ENCODE measurements at regions not wholly inside any gene's neighbourhood (a gene's known extent, or its start where the extent isn't known, plus 50 kb on each side); places are given as distances from the start of the nearest gene placed in this dataset.

DNA sequence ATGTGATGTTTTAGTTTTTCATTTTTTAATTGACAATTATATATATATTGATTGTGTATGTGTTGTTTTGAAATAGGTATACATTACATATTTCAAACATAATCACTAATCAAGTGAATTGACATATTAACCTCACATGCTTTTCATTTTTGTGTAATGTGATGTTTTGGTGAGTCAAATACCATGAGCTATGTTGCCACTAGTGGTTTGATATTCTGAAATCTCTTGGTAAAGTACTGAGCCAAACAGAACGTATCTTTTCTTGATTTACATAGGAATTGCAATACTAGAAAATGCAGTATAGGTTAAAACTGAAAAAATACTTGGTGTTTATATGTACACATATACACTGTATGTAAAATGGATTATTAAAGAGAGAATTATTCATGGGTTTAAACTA lies 65.2 kb upstream of the SIAH1 start:
- Histone ChIP-seq H3K27ac (ENCODE audit: low read depth, low read length, poor library complexity, severe bottlenecking) (no peak overlapping the region), H3K4me3 (ENCODE audit: low read depth, low read length, poor library complexity, severe bottlenecking) (no peak overlapping the region), H3K4me1 (ENCODE audit: insufficient read depth, low read length, poor library complexity, severe bottlenecking) (no peaks in the 10 kb centered on the region), H3K27me3 (replicated peaks; ENCODE audit: insufficient read depth, low read depth, low read length, poor library complexity) (no peaks in the 10 kb centered on the region), H3K9me3 (ENCODE audit: low read depth, low read length, poor library complexity, severe bottlenecking) (no peaks in the 10 kb centered on the region), H3K36me3 (ENCODE audit: insufficient read depth, low read length, poor library complexity, severe bottlenecking) (no peaks in the 10 kb centered on the region)
- no TSS peak for BruUV-seq (replicated peaks)
- no peak for DNase-seq (ENCODE audit: low spot score)
- intact Hi-C loops (cut with micrococcal nuclease; ENCODE audit: unreplicated experiment), result no loop called here
- TF ChIP-seq EZH2 (IDR thresholded peaks at IDR 0.05; ENCODE audit: borderline replicate concordance, low read depth, low read length, poor library complexity, severe bottlenecking), result no peak
- TF ChIP-seq, protein P1, sequence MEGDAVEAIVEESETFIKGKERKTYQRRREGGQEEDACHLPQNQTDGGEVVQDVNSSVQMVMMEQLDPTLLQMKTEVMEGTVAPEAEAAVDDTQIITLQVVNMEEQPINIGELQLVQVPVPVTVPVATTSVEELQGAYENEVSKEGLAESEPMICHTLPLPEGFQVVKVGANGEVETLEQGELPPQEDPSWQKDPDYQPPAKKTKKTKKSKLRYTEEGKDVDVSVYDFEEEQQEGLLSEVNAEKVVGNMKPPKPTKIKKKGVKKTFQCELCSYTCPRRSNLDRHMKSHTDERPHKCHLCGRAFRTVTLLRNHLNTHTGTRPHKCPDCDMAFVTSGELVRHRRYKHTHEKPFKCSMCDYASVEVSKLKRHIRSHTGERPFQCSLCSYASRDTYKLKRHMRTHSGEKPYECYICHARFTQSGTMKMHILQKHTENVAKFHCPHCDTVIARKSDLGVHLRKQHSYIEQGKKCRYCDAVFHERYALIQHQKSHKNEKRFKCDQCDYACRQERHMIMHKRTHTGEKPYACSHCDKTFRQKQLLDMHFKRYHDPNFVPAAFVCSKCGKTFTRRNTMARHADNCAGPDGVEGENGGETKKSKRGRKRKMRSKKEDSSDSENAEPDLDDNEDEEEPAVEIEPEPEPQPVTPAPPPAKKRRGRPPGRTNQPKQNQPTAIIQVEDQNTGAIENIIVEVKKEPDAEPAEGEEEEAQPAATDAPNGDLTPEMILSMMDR (conservative IDR thresholded peaks at IDR 0.05; ENCODE audit: low read depth, low read length), result no peak
- ChIA-PET POLR2A (ENCODE audit: low non-redundant PET) (no interaction called here), CTCF (no interaction called here)

DNA sequence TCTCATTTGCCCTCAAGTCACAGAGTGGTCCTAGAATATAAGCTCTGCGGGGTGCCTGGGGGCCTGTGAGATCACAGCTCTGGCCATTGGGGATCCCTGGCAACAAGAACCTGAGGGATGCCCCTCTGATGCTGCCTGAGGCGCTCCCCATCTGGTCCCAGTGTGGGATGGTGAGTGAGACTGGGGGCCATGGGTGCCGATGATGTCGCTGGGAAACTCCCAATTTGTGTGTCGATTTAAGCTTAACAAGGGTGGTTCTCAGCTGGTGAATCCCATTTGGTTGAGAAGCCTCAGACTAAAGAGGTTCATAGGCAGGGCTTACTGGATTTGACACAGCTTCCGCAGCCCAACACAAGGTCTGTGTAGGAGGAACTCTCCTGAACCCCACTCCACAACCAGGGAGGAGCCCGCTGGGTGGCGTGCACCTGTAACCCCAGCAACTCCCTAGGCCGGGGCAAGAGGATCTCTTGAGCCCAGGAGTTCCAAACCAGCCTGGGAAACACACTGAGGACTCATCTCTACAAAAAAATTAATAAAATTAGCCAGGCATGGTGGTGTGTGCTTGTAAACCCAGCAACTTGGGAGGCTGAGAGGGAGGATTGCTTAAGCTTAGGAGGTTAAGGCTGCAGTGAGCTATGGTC lies 63.7 kb upstream of the SIAH1 start:
- no TSS peak for BruUV-seq (replicated peaks)
- H3K4me3 ChIP-seq (ENCODE audit: low read depth, low read length, poor library complexity, severe bottlenecking), result no peak overlapping the region
- DNase-seq (ENCODE audit: low spot score), result no peak
- intact Hi-C loops (cut with micrococcal nuclease; ENCODE audit: unreplicated experiment), result no loop called here
- no peaks in the 10 kb centered on the region for H3K27me3 ChIP-seq (replicated peaks; ENCODE audit: insufficient read depth, low read depth, low read length, poor library complexity)
- H3K4me1 ChIP-seq (ENCODE audit: insufficient read depth, low read length, poor library complexity, severe bottlenecking), result no peaks in the 10 kb centered on the region
- no peaks in the 10 kb centered on the region for H3K36me3 ChIP-seq (ENCODE audit: insufficient read depth, low read length, poor library complexity, severe bottlenecking)
- TF ChIP-seq, protein P1 (conservative IDR thresholded peaks at IDR 0.05; ENCODE audit: low read depth, low read length), result no peak
- TF ChIP-seq EZH2 (IDR thresholded peaks at IDR 0.05; ENCODE audit: borderline replicate concordance, low read depth, low read length, poor library complexity, severe bottlenecking), result no peak
- CTCF ChIA-PET, result no interaction called here
- POLR2A ChIA-PET (ENCODE audit: low non-redundant PET), result no interaction called here
- no peaks in the 10 kb centered on the region for H3K9me3 ChIP-seq (ENCODE audit: low read depth, low read length, poor library complexity, severe bottlenecking)
- no peak overlapping the region for H3K27ac ChIP-seq (ENCODE audit: low read depth, low read length, poor library complexity, severe bottlenecking)

- Histone ChIP-seq H3K9me3 (ENCODE audit: low read depth, low read length, poor library complexity, severe bottlenecking) (no peaks in the 10 kb centered on the region), H3K4me3 (ENCODE audit: low read depth, low read length, poor library complexity, severe bottlenecking) (no peak overlapping the region), H3K27ac (ENCODE audit: low read depth, low read length, poor library complexity, severe bottlenecking) (no peak overlapping the region), H3K36me3 (ENCODE audit: insufficient read depth, low read length, poor library complexity, severe bottlenecking) (no peaks in the 10 kb centered on the region), H3K4me1 (ENCODE audit: insufficient read depth, low read length, poor library complexity, severe bottlenecking) (no peaks in the 10 kb centered on the region), H3K27me3 (replicated peaks; ENCODE audit: insufficient read depth, low read depth, low read length, poor library complexity) (no peaks in the 10 kb centered on the region)
- intact Hi-C loops (cut with micrococcal nuclease; ENCODE audit: unreplicated experiment), result no loop called here
- no TSS peak for BruUV-seq (replicated peaks)
- no peak for DNase-seq (ENCODE audit: low spot score)
- ChIA-PET POLR2A (ENCODE audit: low non-redundant PET) (no interaction called here), CTCF (interaction anchor here (0.6 kb wide), 1 partner anchor 898 kb away, joined by 3 read pairs; no protein-coding TSS in a partner anchor)
- TF ChIP-seq, protein P1 (conservative IDR thresholded peaks at IDR 0.05; ENCODE audit: low read depth, low read length), result no peak
- TF ChIP-seq EZH2 (IDR thresholded peaks at IDR 0.05; ENCODE audit: borderline replicate concordance, low read depth, low read length, poor library complexity, severe bottlenecking), result no peak
Measured at GRCh38 chr16:48447940-48448536, 62.8 kb upstream of the SIAH1 start.
